ENCODE measurements at regions not wholly inside any gene's neighbourhood (a gene's known extent, or its start where the extent isn't known, plus 50 kb on each side); places are given as distances from the start of the nearest gene placed in this dataset.

DNA sequence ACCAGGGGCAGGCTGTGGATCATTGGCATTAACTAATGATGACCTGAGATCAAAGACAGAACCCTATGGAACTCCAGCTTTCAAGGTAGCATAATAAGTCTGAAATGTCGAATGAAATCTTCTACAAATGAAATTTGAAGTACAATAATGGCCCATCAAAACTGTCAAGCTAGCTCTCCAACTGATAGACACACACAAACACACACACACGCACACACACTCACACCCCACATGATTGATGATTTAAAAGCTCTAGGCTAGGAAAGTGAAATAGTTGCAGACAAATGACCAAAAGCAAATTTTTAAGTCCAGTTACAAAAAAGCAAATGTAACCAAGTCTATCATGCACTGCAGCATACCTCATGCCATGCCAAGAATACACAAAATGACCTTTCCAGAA, 655.7 kb downstream of the C4orf33 start:
- TF ChIP-seq, protein P1, sequence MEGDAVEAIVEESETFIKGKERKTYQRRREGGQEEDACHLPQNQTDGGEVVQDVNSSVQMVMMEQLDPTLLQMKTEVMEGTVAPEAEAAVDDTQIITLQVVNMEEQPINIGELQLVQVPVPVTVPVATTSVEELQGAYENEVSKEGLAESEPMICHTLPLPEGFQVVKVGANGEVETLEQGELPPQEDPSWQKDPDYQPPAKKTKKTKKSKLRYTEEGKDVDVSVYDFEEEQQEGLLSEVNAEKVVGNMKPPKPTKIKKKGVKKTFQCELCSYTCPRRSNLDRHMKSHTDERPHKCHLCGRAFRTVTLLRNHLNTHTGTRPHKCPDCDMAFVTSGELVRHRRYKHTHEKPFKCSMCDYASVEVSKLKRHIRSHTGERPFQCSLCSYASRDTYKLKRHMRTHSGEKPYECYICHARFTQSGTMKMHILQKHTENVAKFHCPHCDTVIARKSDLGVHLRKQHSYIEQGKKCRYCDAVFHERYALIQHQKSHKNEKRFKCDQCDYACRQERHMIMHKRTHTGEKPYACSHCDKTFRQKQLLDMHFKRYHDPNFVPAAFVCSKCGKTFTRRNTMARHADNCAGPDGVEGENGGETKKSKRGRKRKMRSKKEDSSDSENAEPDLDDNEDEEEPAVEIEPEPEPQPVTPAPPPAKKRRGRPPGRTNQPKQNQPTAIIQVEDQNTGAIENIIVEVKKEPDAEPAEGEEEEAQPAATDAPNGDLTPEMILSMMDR (IDR thresholded peaks at IDR 0.05), result no peak
- TF ChIP-seq POLR2A (IDR thresholded peaks at IDR 0.05) (no peak), POLR2AphosphoS5 (IDR thresholded peaks at IDR 0.05) (no peak)

Data from gastroesophageal sphincter (tissue), 3 donors.